ELF-1 (cell line): ENCODE measurements at regions not wholly inside any gene's neighbourhood (a gene's known extent, or its start where the extent isn't known, plus 50 kb on each side); places are given as distances from the start of the nearest gene placed in this dataset.

Experiments
- DNase-seq: peaks from one replicate; pipeline ENCODE4 v3.0.0-alpha.2; 2016; ENCODE audit warnings: low read depth, low spot score

DNA sequence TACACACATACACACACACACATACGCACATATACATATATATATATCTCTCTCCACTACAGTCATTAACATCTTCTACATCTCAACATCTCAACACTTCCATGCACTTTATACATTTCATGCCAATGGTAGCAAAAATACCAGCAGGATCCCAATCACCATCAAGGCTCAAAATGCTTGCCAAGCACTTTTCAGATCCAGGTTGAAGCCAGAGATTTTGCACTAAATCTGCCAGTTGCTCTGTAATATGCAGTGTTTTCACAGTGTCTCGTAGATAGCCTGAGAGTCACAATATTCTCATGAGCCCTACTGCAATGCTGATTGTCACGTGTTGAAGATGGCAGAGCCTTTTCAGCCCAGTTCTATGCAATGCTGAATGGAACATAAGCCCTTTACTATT is 1140.9 kb upstream of the C9orf72 start:
- DNase-seq: no peak

DNA sequence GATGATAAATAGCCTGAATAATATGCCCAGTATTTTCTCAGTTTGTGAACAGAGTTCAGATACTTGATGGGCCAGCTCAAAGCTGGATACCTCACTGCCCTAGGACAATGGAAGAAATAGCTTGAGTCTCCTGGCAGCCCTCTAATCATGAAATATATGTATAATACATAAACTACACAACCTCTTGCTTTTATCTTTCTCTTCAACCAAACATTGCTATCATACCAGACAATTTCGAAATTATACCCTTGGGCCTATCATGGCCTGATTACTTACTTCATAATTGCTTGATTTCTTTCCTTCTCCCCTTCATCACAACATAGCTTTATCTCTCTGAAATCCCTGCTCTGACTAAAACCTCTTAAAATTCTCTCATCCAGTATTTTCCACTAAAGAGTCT is 1144.9 kb upstream of the C9orf72 start:
- DNase-seq: no peak

DNA sequence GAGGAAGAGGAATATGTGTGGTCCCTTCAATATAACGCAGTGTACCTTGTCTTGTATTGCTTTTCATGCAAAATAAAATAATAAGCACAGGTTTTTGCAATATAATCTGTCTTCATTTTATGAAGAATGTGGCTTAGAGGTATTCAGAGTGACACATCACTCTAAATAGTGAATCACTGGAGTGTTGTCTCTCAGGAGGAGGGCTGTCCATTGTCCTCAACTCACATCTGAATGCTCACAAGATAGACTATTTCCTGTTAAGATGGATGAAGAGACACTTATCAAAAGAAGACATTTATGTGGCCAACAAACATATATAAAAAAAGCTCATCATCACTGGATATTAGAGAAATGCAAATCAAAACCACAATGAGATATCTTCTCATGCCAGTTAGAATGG is 1147.5 kb upstream of the C9orf72 start:
- no peak for DNase-seq

DNA sequence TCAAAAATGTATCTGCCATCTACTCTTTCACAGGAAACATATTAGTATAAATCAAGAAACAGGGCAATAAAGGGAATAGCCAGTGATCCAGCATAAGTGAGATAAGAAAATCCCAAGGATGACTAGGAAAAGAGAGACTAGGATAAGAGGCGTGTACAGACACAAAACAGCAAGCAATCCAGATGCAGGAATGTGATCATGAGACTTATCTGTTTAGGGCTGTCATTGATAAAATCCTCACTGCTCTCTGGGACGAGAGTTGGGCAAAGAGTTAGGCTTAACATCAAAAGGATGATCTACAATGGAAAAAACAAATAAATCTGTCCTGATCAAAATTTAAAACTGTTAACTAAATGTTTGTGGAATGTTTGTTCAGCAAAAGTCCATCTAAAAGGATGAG is 1156.8 kb upstream of the C9orf72 start:
- no peak for DNase-seq

DNA sequence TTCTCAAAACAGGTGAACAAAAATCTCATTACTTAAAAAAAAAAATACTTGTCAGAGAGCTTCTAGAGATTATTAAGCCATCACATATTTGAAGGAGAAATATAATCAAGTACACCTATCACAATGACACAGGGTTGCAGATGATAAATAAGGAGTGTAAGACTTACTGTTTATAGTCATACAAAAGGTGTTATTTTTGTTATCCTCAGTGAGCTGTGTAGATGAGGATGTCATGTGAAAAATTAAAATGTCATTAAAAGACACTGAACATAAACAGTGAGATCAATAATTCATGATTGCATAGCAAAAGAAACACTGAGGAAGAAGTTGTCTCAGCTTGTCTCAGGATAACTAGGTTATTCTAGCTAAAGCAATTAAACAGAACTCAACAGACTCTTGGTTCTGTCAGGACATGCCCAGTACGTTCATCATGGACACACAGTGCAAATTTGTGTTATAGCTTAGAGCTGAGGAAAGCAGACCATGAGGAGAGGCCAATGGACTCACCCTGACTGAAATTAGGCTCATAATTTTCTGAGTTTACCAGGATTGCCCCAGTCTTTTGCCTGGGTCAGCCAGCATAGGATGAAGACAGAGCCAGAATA is 1162.6 kb upstream of the C9orf72 start:
- DNase-seq: no peak

DNA sequence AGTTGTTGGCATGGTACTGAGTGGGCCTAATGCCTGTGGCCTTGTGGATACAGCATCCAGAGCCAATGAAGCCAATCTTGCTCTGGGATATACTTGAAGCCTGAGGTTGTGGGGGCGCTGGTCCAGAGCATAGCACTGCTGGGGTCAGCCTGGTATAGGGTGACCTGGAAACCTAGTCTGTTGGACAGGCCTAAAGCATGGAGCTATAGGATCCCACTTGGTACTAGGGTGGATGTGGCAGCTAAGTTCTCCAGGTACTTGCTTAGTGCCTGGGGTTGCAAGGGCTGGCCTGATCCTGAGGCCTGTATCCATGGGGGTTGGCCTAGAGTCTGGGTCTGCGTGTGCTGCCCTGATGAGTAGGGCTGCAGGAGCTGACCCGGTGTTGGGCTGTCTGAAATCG is 1168.2 kb upstream of the C9orf72 start:
- no peak for DNase-seq

DNA sequence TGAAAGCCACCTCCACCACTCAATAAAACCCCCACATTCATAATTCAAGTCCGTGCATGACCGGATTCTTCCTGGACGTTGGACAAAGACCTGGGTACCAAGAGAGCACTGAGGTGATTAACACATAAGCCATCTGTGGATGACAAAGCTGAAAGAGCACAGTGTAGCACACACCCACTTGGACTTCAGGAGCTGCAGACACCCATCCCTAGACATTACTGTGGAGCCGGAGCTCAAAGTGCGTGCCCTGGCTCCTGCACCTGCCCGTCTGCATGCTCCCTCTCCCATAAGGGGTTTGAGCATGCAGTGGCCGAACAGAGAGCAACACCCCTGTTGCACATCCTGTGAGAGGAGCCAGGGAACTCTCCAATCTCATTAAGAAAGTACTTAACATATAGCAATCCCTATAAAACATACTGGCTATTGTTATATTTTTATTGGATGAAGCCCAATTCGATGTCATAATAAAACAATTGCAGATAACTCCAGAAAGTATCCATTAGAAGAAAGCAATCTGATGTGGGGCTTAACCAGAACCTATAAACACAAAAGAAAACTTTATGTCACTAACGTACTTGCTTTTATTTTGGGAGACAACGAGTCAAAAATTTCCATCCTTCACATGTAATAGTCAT is 1174.2 kb upstream of the C9orf72 start:
- no peak for DNase-seq

DNA sequence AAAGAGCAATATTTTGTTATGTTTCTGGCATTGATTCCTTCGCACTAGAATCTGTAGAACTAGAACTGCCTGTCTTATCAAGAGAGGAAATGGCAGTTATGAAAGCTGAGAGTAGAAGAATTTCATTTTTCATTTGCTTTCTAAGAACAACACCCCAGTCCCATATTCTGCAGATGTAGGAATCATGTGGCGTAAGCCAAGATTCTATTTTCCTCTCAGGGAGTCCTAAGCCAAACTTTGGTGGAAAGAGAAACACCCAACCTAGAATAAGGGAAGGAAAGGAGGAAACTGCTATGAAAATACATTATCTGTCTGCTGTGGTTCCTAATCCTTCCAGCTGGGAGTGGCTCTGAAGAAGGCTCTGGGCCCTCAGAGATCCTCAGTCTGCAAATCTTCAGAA is 1176.9 kb upstream of the C9orf72 start:
- DNase-seq: no peak

DNA sequence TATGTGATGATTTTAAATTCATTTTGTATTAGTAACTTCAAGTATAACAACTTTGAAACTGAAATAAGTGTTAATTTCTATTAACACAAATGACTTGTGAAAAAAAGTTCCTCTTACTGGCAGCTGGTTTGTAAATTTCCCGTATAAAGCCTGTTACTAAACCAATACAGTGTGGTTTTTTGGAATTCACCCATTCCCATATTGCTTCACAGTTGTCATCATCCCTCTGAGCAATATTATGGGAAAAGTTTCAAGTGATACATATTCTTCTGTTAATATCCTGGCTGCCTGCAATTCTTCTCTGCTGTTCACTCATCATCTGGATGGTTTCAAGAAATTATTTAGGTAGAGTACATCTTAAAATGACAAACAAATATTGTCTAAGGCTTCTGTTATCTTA is 1185.1 kb upstream of the C9orf72 start:
- DNase-seq: no peak

DNA sequence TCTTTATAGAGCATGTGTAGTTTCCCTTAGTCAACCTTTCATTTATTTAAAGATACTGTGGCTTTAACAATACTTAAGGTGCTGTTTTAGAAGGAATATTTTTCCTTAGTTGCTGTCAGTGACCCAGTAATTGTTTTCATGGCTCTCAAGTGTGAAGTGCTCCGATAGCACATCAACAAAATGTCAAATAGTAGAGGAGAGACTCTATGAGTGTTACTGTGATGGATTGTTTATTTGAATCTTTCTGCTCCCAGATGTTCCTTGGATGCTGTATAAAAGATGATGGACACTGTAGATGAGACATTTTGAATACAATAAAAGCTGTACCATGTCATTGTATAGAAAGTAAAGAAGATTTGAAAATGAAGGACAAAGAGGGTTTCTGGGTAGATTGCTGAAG is 1185.7 kb upstream of the C9orf72 start:
- DNase-seq: no peak

DNA sequence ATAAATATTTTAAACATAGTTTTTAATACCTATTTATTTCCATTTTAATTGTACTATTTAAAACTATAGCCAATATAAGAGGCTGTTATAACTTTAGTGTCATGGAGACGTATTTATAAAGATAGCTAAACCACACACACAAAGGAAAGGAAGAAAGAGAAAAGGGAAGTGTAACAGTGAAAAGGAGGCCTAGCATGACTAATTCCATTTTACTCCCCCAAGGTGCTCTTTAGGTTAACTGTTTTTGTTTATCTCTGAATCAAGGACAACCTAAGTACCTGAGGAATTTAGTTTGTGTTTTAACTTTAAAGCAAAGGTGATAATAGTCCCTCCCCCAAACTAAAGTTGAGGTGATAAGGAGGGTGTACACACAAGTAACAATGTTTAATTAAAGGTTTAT is 1188.9 kb upstream of the C9orf72 start:
- DNase-seq: no peak

DNA sequence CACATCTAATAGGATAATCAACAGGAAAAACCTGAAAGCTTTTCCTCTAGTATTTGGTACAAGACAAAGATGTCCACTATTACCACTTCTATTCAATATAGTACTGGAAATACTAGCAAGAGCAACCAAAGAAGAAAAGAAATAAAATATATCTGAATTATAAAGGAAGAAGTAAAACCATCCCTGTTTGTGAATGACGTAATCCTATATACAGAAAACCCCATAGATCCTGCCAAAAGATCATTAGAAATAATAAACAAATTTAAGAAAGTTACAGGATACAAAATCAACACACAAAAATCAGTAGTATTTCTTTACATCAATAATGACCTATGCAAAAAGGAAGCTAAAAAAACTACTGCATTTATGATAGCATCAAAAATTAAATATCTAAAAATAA is 1191.3 kb upstream of the C9orf72 start:
- DNase-seq: no peak

DNA sequence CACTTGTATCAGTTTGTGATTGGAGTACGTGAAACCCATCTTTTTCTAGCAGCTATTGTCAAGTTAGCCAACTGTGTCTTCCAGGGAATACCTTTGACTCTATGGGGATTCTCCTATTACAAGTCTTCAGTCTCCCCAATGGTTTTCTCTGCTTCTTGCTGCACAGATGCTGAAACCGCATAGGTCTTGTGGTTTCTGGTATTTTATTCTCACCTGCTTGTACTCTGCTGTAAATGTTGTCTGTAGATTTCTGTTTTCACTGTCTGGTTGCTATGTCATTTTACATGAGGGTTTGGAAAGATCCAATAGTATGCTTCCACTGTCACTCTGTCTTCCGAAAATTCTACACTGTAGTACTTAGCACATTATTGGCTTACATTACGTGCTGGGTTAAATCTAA is 1196.9 kb upstream of the C9orf72 start:
- no peak for DNase-seq

DNA sequence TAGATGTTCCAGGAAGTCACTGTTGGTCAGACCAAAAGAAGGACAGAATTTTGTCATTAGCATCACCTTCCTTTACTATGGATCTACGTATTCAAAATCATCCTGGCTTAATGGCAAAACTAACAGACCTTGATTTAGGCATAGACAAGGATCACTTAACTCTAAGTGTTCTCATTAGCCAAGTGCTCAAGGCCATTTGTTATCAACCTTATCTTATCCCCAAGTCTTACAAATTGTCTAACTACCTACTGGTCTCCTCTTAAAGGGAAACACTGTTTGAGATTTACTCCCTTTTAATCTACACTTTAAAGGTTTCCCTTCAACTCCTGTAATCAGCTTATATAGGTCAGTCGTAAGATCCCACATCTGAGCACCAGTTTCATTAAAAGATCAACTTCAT is 1197.5 kb upstream of the C9orf72 start:
- DNase-seq: no peak

DNA sequence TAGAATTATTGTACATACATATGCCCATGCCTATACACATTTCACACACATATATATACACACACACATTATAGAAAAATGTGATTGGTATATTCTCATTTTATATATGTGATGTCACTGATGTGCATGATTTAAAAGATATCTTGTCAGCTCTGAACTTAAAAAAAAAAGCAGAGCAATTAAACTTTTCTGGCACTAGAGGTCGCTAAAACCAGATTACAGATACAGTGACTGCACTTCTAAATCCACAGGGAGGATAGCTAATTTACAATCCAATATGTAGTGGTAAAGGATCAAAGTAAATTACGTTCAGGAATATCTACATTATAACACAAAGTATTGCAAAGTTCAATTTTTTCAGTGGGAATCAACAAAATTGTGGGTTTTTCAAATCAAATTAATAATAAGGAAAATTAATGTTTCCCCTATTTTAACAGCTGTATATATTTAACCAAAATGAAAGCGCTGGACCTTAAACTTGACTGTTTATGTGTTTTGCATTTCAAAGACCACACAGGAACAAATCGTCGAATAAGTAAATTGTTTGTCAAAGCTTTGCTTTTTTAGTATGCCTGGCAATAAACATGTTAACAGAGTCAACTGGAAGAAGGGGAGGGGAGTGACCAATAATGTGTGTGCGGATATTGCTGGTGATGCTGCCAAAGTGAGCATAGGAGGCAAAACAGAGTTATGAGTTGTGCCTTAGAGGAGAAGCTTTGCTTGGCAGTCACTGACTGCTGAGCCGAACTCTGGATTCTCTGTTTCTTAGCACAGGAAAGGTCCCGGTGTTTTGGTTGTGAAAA is 1201.4 kb upstream of the C9orf72 start:
- no peak for DNase-seq

DNA sequence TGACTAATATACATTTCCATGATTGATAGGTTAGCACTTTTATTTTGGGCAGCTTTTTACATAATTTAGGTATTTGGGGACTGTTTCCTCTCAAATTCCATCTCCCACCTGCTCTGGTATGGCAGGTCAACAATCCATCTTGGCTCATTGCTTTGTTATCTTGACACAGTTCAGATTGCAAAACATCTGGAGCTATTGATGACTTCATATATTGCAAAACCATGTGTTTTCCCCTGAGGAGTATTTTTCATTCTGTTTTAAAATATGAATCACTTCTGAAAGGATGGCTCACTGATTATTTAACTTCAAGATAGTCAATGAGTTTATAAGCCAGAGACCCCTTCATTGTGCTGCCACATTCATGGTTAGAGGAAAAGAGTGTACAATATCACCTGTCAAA is 1206.0 kb upstream of the C9orf72 start:
- no peak for DNase-seq

DNA sequence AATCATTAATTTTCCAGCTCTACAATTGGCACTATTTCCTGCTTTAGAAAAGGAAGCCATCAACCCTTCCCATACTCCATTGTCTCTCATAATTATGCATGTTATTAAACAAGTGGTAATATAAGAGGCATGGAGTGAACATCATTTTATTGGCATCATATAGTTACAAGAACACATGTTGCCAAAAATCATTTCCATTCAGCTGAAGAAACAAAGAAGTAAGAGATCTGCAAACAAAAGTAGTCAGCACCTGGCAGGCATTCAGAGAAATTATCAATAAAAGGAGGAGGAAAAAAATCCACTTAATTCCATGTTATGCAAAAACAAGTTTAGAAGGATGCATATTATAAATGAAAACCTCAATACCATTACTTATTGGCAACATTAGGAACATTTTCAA is 1208.2 kb upstream of the C9orf72 start:
- no peak for DNase-seq

DNA sequence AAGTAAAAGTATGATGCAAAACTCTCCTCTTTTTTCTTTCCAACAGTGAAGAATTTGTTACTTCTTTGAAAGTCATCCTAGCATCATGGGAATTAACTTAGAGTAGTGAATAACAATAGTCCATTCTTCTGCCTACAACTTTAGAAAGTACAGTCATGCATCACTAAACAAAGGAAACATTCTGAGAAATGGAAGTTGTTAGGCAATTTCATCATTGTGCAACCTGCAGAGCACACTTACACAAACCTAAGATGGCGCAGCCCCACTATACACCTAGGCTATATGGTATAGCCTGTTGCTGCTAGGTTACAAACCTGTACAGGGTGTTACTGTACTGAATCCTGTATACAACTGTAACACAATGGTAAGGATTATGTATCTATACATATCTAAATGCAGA is 1209.3 kb upstream of the C9orf72 start:
- no peak for DNase-seq

DNA sequence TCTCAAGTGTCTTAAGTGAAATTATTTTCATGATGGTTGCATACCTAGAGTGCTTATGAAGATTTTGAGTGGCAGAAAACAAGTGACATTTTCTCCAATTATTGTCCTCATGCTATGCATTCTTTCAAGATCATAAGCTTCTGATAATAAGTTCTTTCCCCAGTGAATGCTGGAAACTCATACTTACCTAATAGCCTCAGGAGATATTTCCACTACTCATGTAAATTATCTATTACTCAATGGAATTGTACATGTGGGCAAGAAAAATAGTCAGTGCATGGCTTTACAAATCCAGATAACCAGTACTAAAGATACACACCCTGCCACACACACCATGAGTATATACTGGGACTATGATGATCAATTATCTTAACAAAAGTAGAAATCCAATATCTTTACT is 1219.4 kb upstream of the C9orf72 start:
- no peak for DNase-seq

DNA sequence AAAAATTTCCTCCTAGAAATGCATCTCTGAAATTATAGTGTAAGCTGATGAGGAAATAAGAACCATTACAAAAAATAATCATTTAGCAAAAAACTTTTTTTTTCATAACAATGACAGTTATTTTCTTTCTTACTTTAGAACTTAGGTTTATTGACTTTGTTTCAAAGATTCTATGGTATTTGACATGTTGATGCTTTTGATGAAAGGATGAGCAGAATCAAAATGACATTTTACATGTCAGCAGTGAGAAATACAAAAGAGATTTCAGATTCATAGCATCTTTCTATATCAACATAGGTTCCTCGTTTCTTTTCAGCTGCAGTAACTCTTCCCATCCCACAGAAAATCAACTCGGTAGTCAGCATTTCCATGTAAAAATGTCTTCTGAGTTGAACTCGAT is 1226.6 kb upstream of the C9orf72 start:
- DNase-seq: no peak

DNA sequence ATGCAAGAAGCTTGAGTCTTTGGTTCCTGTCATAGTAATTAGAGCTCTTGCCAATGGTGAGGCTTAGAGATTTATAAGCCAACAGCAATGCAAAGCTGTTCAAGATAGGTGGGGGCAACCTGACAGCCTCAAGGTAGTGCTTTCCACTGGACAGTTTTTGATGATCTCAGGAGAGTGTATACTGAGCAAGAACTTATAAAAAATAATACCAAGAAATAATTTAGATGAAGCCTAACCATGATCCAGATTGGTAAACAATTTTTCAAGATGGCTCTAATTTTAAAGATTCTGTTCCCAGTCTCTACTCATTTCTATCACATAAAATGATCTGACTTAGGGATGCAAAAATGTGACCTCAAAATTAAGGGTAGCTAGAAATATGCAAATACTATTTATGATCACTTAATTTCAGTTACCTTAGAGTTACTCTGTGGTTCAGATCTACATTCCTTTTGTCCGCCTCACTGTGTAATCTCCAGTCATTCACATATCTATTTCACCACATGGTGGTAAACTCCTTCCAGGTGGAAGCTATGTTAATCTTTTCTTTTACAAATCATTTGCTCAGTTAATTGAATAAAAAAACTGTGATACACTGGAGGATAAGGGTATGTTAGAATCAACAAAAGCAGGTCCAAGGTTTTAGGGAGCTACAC is 1228.0 kb upstream of the C9orf72 start:
- DNase-seq: no peak

DNA sequence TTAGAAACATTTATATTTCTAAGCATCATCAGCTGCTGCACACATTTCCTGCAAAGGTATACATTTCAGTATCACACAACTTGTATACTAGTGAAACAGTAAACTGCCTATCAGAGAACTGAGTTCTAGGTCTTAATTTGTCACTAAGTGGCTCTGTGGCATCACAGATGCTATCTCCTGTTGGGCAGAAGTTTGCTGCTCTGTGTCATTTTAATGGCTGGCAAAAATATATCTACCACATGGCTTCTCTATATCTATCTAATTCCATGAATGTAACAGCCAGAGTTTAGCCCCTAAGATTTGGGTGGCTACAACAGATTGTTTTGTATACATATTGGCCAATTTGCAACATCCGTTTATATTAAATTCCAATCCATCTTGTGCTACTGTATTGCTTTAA is 1231.9 kb upstream of the C9orf72 start:
- DNase-seq: no peak

DNA sequence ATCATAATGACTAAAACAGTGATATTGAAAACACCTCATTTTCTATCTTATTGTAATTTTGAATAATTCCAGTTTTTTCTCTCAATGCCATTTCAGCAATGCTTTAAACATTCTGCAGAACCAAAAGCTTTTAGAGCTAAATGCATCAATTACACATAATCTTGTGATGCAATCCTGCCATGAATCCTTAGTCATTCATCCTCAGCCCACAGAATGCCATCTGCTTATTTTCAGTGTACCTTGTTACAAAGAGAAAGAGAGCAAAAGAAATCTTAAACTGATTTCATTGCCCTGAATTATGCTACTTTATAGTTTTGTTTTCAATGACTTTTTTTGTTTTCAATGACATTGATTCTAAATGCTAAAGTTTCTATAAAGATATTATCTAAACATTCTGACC is 1234.8 kb upstream of the C9orf72 start:
- no peak for DNase-seq
